ENCODE measurements at regions not wholly inside any gene's neighbourhood (a gene's known extent, or its start where the extent isn't known, plus 50 kb on each side); places are given as distances from the start of the nearest gene placed in this dataset.

- no peak overlapping the region for H3K27ac ChIP-seq
- H3K36me3 ChIP-seq, result no peaks in the 10 kb centered on the region
- TF ChIP-seq CTCF (IDR thresholded peaks at IDR 0.05), result no peak
- no peak overlapping the region for H3K4me3 ChIP-seq
- intact Hi-C loops (cut with DNase I; ENCODE audit: low total_unique reads), result no loop called here
- H3K4me1 ChIP-seq, result no peaks in the 10 kb centered on the region
- H3K27me3 ChIP-seq, result no peaks in the 10 kb centered on the region
- no peak for DNase-seq
- H3K9me3 ChIP-seq, result no peaks in the 10 kb centered on the region
Measured at GRCh38 chr4:84279678-84280077, 219.4 kb downstream of the NKX6-1 start.

GRCh38 chr4:84277923-84278322, 221.2 kb downstream of the NKX6-1 start:
- Histone ChIP-seq H3K27ac (no peak overlapping the region), H3K9me3 (no peaks in the 10 kb centered on the region), H3K27me3 (no peaks in the 10 kb centered on the region), H3K36me3 (no peaks in the 10 kb centered on the region), H3K4me3 (no peak overlapping the region), H3K4me1 (no peaks in the 10 kb centered on the region)
- intact Hi-C loops (cut with DNase I; ENCODE audit: low total_unique reads), result no loop called here
- TF ChIP-seq CTCF (IDR thresholded peaks at IDR 0.05), result no peak
- DNase-seq, result no peak

GRCh38 chr4:84276752-84277151, 222.3 kb downstream of the NKX6-1 start:
- intact Hi-C loops (cut with DNase I; ENCODE audit: low total_unique reads), result no loop called here

GRCh38 chr4:84269536-84270044, 229.5 kb downstream of the NKX6-1 start:
- Histone ChIP-seq H3K27me3 (no peaks in the 10 kb centered on the region), H3K4me3 (no peak overlapping the region), H3K36me3 (no peaks in the 10 kb centered on the region), H3K4me1 (no peaks in the 10 kb centered on the region), H3K9me3 (no peaks in the 10 kb centered on the region), H3K27ac (no peak overlapping the region)
- no peak for TF ChIP-seq CTCF (IDR thresholded peaks at IDR 0.05)
- intact Hi-C loops (cut with DNase I; ENCODE audit: low total_unique reads), result no loop called here
- DNase-seq, result no peak

More at GRCh38 chr4:84276752-84277151, 222.3 kb downstream of the NKX6-1 start:
- Histone ChIP-seq H3K4me3 (no peak overlapping the region), H3K27ac (no peak overlapping the region), H3K36me3 (no peaks in the 10 kb centered on the region), H3K27me3 (no peaks in the 10 kb centered on the region), H3K4me1 (no peaks in the 10 kb centered on the region), H3K9me3 (no peaks in the 10 kb centered on the region)
- TF ChIP-seq CTCF (IDR thresholded peaks at IDR 0.05), result no peak
- no peak for DNase-seq

DNA sequence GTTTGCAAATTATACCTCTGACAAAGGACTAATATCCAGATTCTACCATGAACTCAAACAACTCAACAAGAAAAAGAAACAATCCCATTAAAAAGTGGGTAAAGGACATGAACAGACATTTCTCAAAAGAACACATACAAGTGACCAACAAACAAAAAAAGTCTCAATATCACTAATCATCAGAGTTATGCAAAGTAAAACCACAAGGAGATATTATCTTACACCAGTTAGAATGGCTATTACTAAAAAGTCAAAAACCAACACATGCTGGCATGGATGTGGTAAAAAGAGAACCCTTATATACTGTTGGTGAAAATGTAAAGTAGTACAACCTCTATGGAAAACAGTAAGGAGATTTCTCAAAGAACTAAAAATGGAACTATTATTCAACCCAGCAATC, 234.4 kb downstream of the NKX6-1 start:
- intact Hi-C loops (cut with DNase I; ENCODE audit: low total_unique reads), result no loop called here
- H3K27ac ChIP-seq, result no peak overlapping the region
- no peak for TF ChIP-seq CTCF (IDR thresholded peaks at IDR 0.05)
- DNase-seq, result no peak
- H3K9me3 ChIP-seq, result peaks cover 0 to 10% (median 0%) of the 10 kb centered on the region in 3 donors
- H3K4me1 ChIP-seq, result no peaks in the 10 kb centered on the region
- no peak overlapping the region for H3K4me3 ChIP-seq
- H3K27me3 ChIP-seq, result no peaks in the 10 kb centered on the region
- no peaks in the 10 kb centered on the region for H3K36me3 ChIP-seq

GRCh38 chr4:84263415-84263814, 235.7 kb downstream of the NKX6-1 start:
- no peak for DNase-seq
- TF ChIP-seq CTCF (IDR thresholded peaks at IDR 0.05), result no peak
- Histone ChIP-seq H3K36me3 (no peaks in the 10 kb centered on the region), H3K4me3 (no peak overlapping the region), H3K27me3 (no peaks in the 10 kb centered on the region), H3K27ac (no peak overlapping the region), H3K4me1 (no peaks in the 10 kb centered on the region), H3K9me3 (peaks cover 0 to 17% (median 0%) of the 10 kb centered on the region in 3 donors)
- intact Hi-C loops (cut with DNase I; ENCODE audit: low total_unique reads), result no loop called here
